Keratinocyte (primary cell): ENCODE measurements at regions not wholly inside any gene's neighbourhood (a gene's known extent, or its start where the extent isn't known, plus 50 kb on each side); places are given as distances from the start of the nearest gene placed in this dataset.

ENCODE experiments used
- DNase-seq: peaks from one replicate; pipeline ENCODE4 v3.0.0-alpha.2; 2011; ENCODE audit warnings: low read depth, missing footprints, low spot score
- FAIRE-seq: peaks from 2 replicates; lab custom pipeline; 2011; peaks lifted over from hg19 to GRCh38; lab: Jason Lieb, UNC
- H2AFZ ChIP-seq: 2 replicates; pipeline ENCODE4 v1.6.0; 2012; ENCODE audit warnings: low read length, control low read depth, inconsistent platforms; ENCODE audit not compliant: control insufficient read depth
- H3K27ac ChIP-seq: 2 replicates; pipeline ENCODE4 v1.5.1; 2011; ENCODE audit warnings: low read length; ENCODE audit not compliant: control insufficient read depth, insufficient read depth
- H3K27me3 ChIP-seq: 3 replicates; pipeline ENCODE4 v1.6.0; 2011; ENCODE audit warnings: low read length; ENCODE audit not compliant: control insufficient read depth, insufficient read depth; ENCODE audit errors: extremely low read depth
- H3K36me3 ChIP-seq, 2 experiments: 2 replicates in 1 of 2; 3 replicates in 1 of 2; pipeline ENCODE4 v1.5.1; 2011; ENCODE audit warnings: low read length in 2 of 2, mild to moderate bottlenecking in 1 of 2; ENCODE audit not compliant: control insufficient read depth in 2 of 2, insufficient read depth in 2 of 2; ENCODE audit errors: extremely low read depth in 1 of 2
- H3K4me1 ChIP-seq: 3 replicates; pipeline ENCODE4 v1.5.1; 2011; ENCODE audit warnings: low read length; ENCODE audit not compliant: control insufficient read depth, insufficient read depth; ENCODE audit errors: extremely low read depth
- H3K4me2 ChIP-seq: 3 replicates; pipeline ENCODE4 v1.6.0; 2011; ENCODE audit warnings: low read depth, low read length; ENCODE audit not compliant: control insufficient read depth, insufficient read depth; ENCODE audit errors: extremely low read depth
- H3K4me3 ChIP-seq, 3 experiments: fragments of 200-600 bp in 1 of 3; sonication (generic) in 1 of 3; 2 replicates in 2 of 3; 3 replicates in 1 of 3; pipeline ENCODE4 v1.5.1; 2011 to 2016; ENCODE audit warnings: low read length in 3 of 3, mild to moderate bottlenecking in 3 of 3, control low read depth in 2 of 3, inconsistent platforms in 1 of 3, low read depth in 1 of 3, mixed read lengths in 1 of 3, mixed run types in 1 of 3, moderate library complexity in 1 of 3; ENCODE audit not compliant: control insufficient read depth in 2 of 3, insufficient read depth in 2 of 3; ENCODE audit errors: extremely low read depth in 1 of 3
- H3K79me2 ChIP-seq: 2 replicates; pipeline ENCODE4 v1.6.0; 2012; ENCODE audit warnings: low read length; ENCODE audit not compliant: control insufficient read depth, insufficient read depth
- H3K9ac ChIP-seq: 3 replicates; pipeline ENCODE4 v1.6.0; 2011; ENCODE audit warnings: low read length; ENCODE audit not compliant: control insufficient read depth, insufficient read depth; ENCODE audit errors: extremely low read depth
- H3K9me1 ChIP-seq: 3 replicates; pipeline ENCODE4 v1.6.0; 2011; ENCODE audit warnings: low read length; ENCODE audit not compliant: control insufficient read depth, insufficient read depth; ENCODE audit errors: extremely low read depth
- H3K9me3 ChIP-seq: 2 replicates; pipeline ENCODE4 v1.5.1; 2012; ENCODE audit warnings: low read depth, low read length; ENCODE audit not compliant: control insufficient read depth
- H4K20me1 ChIP-seq: 3 replicates; pipeline ENCODE4 v1.6.0; 2011; ENCODE audit warnings: low read length; ENCODE audit not compliant: control insufficient read depth, insufficient read depth; ENCODE audit errors: extremely low read depth
- CTCF ChIP-seq, 3 experiments: IDR thresholded peaks in 1 of 3; conservative IDR thresholded peaks in 1 of 3; optimal IDR thresholded peaks in 1 of 3; 2 replicates in 2 of 3; 3 replicates in 1 of 3; pipeline versions ENCODE3 to v1.5.1; 2011; ENCODE audit warnings: low read length in 3 of 3, mild to moderate bottlenecking in 3 of 3, moderate library complexity in 2 of 3, control low read depth in 1 of 3, inconsistent platforms in 1 of 3; ENCODE audit not compliant: insufficient read depth in 2 of 3; ENCODE audit errors: extremely low read depth in 1 of 3
- EZH2 ChIP-seq: IDR thresholded peaks from one replicate; pipeline ENCODE4 v1.6.1; 2012; ENCODE audit warnings: inconsistent platforms, mild to moderate bottlenecking, low read length, moderate library complexity
- dilution Hi-C: fragments of 300-500 bp; cut with MboI; formaldehyde crosslinking; loops from one replicate; pipeline ENCODE4 v1.7.0; 2020; ENCODE audit warnings: low sequenced_read_pairs; ENCODE audit not compliant: extremely low pct_ligation_motif_present

DNA sequence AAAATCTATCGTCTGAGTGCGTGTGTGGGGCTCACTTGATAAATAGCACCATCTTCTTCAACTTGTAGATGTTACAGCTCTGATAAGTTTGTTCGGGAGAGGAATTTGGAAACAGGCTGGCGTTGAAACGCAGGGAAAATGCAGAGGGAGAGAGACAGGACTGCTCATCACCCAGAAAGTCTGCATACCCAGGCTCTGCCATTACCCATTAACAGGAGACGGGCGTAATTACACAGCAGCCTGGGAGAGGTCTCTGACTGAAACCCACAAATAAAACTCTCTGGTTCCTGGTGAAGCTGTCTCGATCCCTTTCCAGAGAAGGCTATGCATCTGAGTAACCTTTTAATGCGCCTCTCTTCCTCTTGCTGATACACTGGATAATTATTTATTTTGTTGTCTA is 547.3 kb downstream of the BCL11B start:
- dilution Hi-C loops, result no loop called here
- no peaks in the 10 kb centered on the region for H4K20me1 ChIP-seq
- no peak overlapping the region for H3K27ac ChIP-seq
- no peak overlapping the region for H3K9ac ChIP-seq
- H3K79me2 ChIP-seq, result no peaks in the 10 kb centered on the region
- FAIRE-seq (no peak), DNase-seq (no peak)
- no peaks in the 10 kb centered on the region for H3K9me1 ChIP-seq
- no peak overlapping the region for H2AFZ ChIP-seq
- no peaks in the 10 kb centered on the region for H3K36me3 ChIP-seq
- H3K4me2 ChIP-seq, result no peak overlapping the region
- H3K4me1 ChIP-seq, result no peaks in the 10 kb centered on the region
- peaks cover 3% of the 10 kb centered on the region for H3K27me3 ChIP-seq
- no peak overlapping the region for H3K4me3 ChIP-seq
- no peak for TF ChIP-seq CTCF (optimal IDR thresholded peaks at IDR 0.05 in 1 of 3, IDR thresholded peaks at IDR 0.05 in 1 of 3, conservative IDR thresholded peaks at IDR 0.05 in 1 of 3; ENCODE audit: extremely low read depth in 1 of 3, insufficient read depth in 2 of 3, low read length in 3 of 3)
- H3K9me3 ChIP-seq, result no peaks in the 10 kb centered on the region

GRCh38 chr14:98725191-98725590 is 546.8 kb downstream of the BCL11B start:
- dilution Hi-C loops, result no loop called here

More at GRCh38 chr14:98725191-98725590, 546.8 kb downstream of the BCL11B start:
- Histone ChIP-seq H3K9me1 (no peaks in the 10 kb centered on the region), H3K79me2 (no peaks in the 10 kb centered on the region), H3K36me3 (no peaks in the 10 kb centered on the region), H3K9me3 (no peaks in the 10 kb centered on the region), H3K9ac (no peak overlapping the region), H4K20me1 (no peaks in the 10 kb centered on the region), H3K4me3 (no peak overlapping the region), H3K27me3 (peaks cover 3% of the 10 kb centered on the region), H3K27ac (no peak overlapping the region), H2AFZ (no peak overlapping the region), H3K4me2 (no peak overlapping the region), H3K4me1 (no peaks in the 10 kb centered on the region)
- no peak for DNase-seq
- no peak for TF ChIP-seq CTCF (optimal IDR thresholded peaks at IDR 0.05 in 1 of 3, IDR thresholded peaks at IDR 0.05 in 1 of 3, conservative IDR thresholded peaks at IDR 0.05 in 1 of 3; ENCODE audit: extremely low read depth in 1 of 3, insufficient read depth in 2 of 3, low read length in 3 of 3)
- no peak for TF ChIP-seq EZH2
- FAIRE-seq, result no peak
